GM21619 (cell line): ENCODE measurements at regions not wholly inside any gene's neighbourhood (a gene's known extent, or its start where the extent isn't known, plus 50 kb on each side); places are given as distances from the start of the nearest gene placed in this dataset.
A peak's percentile ranks its signal among the peaks of the same experiment; 100 is the strongest.
"Not testable (repeated sequence)": the region's sequence is repeated elsewhere in the genome, so short reads cannot be mapped to it uniquely, and the experiment has no call there.

Source experiments
- ATAC-seq: cut with Tn5 transposase; IDR thresholded peaks from one replicate; pipeline ENCODE4 v1.9.1; 2021; ENCODE audit not compliant: unreplicated experiment

- no peak for ATAC-seq
Observed at GRCh38 chr12:42030588-42030987, 114.1 kb downstream of the GXYLT1 start.

GRCh38 chr12:42027546-42027945, 117.1 kb downstream of the GXYLT1 start:
- ATAC-seq = no peak

- no peak for ATAC-seq
Observed at GRCh38 chr12:42024495-42024830, 120.2 kb downstream of the GXYLT1 start.

GRCh38 chr12:42023733-42024494, 120.8 kb downstream of the GXYLT1 start:
- peak; percentile 95 for ATAC-seq

GRCh38 chr12:42021937-42022336, 122.7 kb downstream of the GXYLT1 start:
- ATAC-seq = not testable (repeated sequence)

GRCh38 chr12:42021469-42021868, 123.2 kb downstream of the GXYLT1 start:
- ATAC-seq = no peak

GRCh38 chr12:42020226-42020625, 124.4 kb downstream of the GXYLT1 start:
- no peak for ATAC-seq

GRCh38 chr12:42019746-42020145, 124.9 kb downstream of the GXYLT1 start:
- no peak for ATAC-seq

GRCh38 chr12:42017051-42017450, 127.6 kb downstream of the GXYLT1 start:
- ATAC-seq = no peak

- no peak for ATAC-seq
Observed at GRCh38 chr12:42015051-42015461, 129.6 kb downstream of the GXYLT1 start.

- ATAC-seq = not testable (repeated sequence)
Observed at GRCh38 chr12:42012501-42012900, 132.2 kb downstream of the GXYLT1 start.

- ATAC-seq = no peak
Observed at GRCh38 chr12:42010715-42011114, 134.0 kb downstream of the GXYLT1 start.

- ATAC-seq = no peak
Observed at GRCh38 chr12:42010257-42010656, 134.4 kb downstream of the GXYLT1 start.

GRCh38 chr12:42008996-42009395, 135.7 kb downstream of the GXYLT1 start:
- ATAC-seq = no peak

- ATAC-seq = no peak
Observed at GRCh38 chr12:42003031-42003430, 141.6 kb downstream of the GXYLT1 start.

GRCh38 chr12:42002563-42002962, 142.1 kb downstream of the GXYLT1 start:
- no peak for ATAC-seq

- ATAC-seq = no peak
Observed at GRCh38 chr12:41998436-41998835, 146.2 kb downstream of the GXYLT1 start.

GRCh38 chr12:41993283-41993682, 151.4 kb downstream of the GXYLT1 start:
- ATAC-seq = no peak

- ATAC-seq = no peak
Observed at GRCh38 chr12:41992692-41993215, 151.9 kb downstream of the GXYLT1 start.

- ATAC-seq = no peak
Observed at GRCh38 chr12:41992022-41992421, 152.7 kb downstream of the GXYLT1 start.

GRCh38 chr12:41988715-41989114, 156.0 kb downstream of the GXYLT1 start:
- ATAC-seq = no peak

GRCh38 chr12:41986513-41986912, 158.2 kb downstream of the GXYLT1 start:
- ATAC-seq = not testable (repeated sequence)

- no peak for ATAC-seq
Observed at GRCh38 chr12:41983856-41984255, 160.8 kb downstream of the GXYLT1 start.
